GM23338 (cell line): ENCODE measurements at regions not wholly inside any gene's neighbourhood (a gene's known extent, or its start where the extent isn't known, plus 50 kb on each side); places are given as distances from the start of the nearest gene placed in this dataset.

Source experiments
- ATAC-seq: fragments of 200-7000 bp; cut with Tn5 transposase; 3 replicates; pipeline ENCODE4 v1.9.1; 2020
- DNase-seq: peaks from one replicate; pipeline ENCODE4 v3.0.0-alpha.2; 2015; ENCODE audit warnings: low spot score
- H2AFZ ChIP-seq: fragments of 200-600 bp; sonication (generic); 2 replicates; pipeline ENCODE4 v1.8.0; 2016; ENCODE audit warnings: antibody characterized with exemption, mild to moderate bottlenecking, moderate library complexity
- H3F3A ChIP-seq: fragments of 200-600 bp; sonication (generic); replicated peaks from 2 replicates; pipeline ENCODE4 v1.8.0; 2017; ENCODE audit warnings: antibody characterized with exemption, mixed run types, low read depth
- H3K27ac ChIP-seq: fragments of 200-600 bp; sonication (generic); 2 replicates; pipeline ENCODE4 v1.6.1; 2016; ENCODE audit warnings: low read depth
- H3K27me3 ChIP-seq: fragments of 200-600 bp; sonication (generic); 2 replicates; pipeline ENCODE4 v1.8.0; 2016; ENCODE audit warnings: mild to moderate bottlenecking, mixed run types, moderate library complexity; ENCODE audit not compliant: insufficient read depth
- H3K36me3 ChIP-seq: fragments of 200-600 bp; sonication (generic); 2 replicates; pipeline ENCODE4 v1.8.0; 2016; ENCODE audit warnings: mild to moderate bottlenecking; ENCODE audit not compliant: insufficient read depth
- H3K4me1 ChIP-seq: fragments of 200-600 bp; sonication (generic); 2 replicates; pipeline ENCODE4 v1.8.0; 2016; ENCODE audit warnings: mild to moderate bottlenecking, moderate library complexity; ENCODE audit not compliant: insufficient read depth
- H3K4me2 ChIP-seq: fragments of 200-600 bp; sonication (generic); 2 replicates; pipeline ENCODE4 v1.7.1; 2017; ENCODE audit warnings: mixed run types
- H3K4me3 ChIP-seq: fragments of 200-600 bp; sonication (generic); 2 replicates; pipeline ENCODE4 v1.6.1; 2016; ENCODE audit warnings: mixed run types
- H3K79me2 ChIP-seq: fragments of 200-600 bp; sonication (generic); replicated peaks from 2 replicates; pipeline ENCODE4 v1.8.0; 2017; ENCODE audit warnings: mild to moderate bottlenecking; ENCODE audit not compliant: insufficient read depth
- H3K9me2 ChIP-seq: fragments of 200-600 bp; sonication (generic); 2 replicates; pipeline ENCODE4 v1.8.0; 2017; ENCODE audit not compliant: insufficient read depth
- H4K20me1 ChIP-seq: fragments of 200-600 bp; sonication (generic); replicated peaks from 2 replicates; pipeline ENCODE4 v1.8.0; 2017; ENCODE audit warnings: mild to moderate bottlenecking; ENCODE audit not compliant: insufficient read depth
- H3K27ac Mint-ChIP-seq: 2 replicates; pipeline ENCODE4 v1.8.0; 2020; ENCODE audit warnings: inconsistent platforms, mild to moderate bottlenecking, moderate library complexity, mixed read lengths
- H3K27me3 Mint-ChIP-seq: 3 replicates; pipeline ENCODE4 v1.8.0; 2022; ENCODE audit warnings: low read depth, mild to moderate bottlenecking, moderate library complexity, mixed read lengths, inconsistent platforms; ENCODE audit not compliant: insufficient read depth, poor library complexity
- H3K36me3 Mint-ChIP-seq: 3 replicates; pipeline ENCODE4 v1.8.0; 2021; ENCODE audit warnings: low read depth, mild to moderate bottlenecking, inconsistent platforms, moderate library complexity, mixed read lengths
- H3K4me1 Mint-ChIP-seq: 3 replicates; pipeline ENCODE4 v1.8.0; 2020; ENCODE audit warnings: mild to moderate bottlenecking, inconsistent platforms, mixed read lengths
- H3K4me3 Mint-ChIP-seq: 3 replicates; pipeline ENCODE4 v1.8.0; 2021; ENCODE audit warnings: moderate library complexity, mild to moderate bottlenecking, inconsistent platforms, mixed read lengths
- H3K9me3 Mint-ChIP-seq: 3 replicates; pipeline ENCODE4 v1.8.0; 2020; ENCODE audit warnings: moderate library complexity, mild to moderate bottlenecking, inconsistent platforms, mixed read lengths
- CREB1 ChIP-seq: fragments of 250-450 bp; sonication (Bioruptor Pico); IDR thresholded peaks from 2 replicates; pipeline ENCODE4 v1.5.0; 2020; ENCODE audit warnings: low read depth, mild to moderate bottlenecking, moderate library complexity
- CTCF ChIP-seq, 2 experiments: fragments of 200-600 bp in 1 of 2; sonication (generic) in 1 of 2; conservative IDR thresholded peaks; 2 replicates each; pipeline versions ENCODE4 v1.5.1 to v1.6.1; 2016 to 2017; ENCODE audit warnings: antibody characterized with exemption in 2 of 2, low read depth in 2 of 2, mild to moderate bottlenecking in 2 of 2, moderate library complexity in 1 of 2
- ETS1 ChIP-seq: IDR thresholded peaks from 2 replicates; pipeline ENCODE4 v1.6.1; 2016; ENCODE audit warnings: antibody characterized with exemption
- EZH2 ChIP-seq: fragments of 200-600 bp; sonication (generic); IDR thresholded peaks from one replicate; pipeline ENCODE4 v1.8.0; 2017; ENCODE audit warnings: antibody characterized with exemption, mild to moderate bottlenecking, low read depth; ENCODE audit not compliant: unreplicated experiment
- JUNB ChIP-seq: IDR thresholded peaks from one replicate; pipeline ENCODE4 v1.6.1; 2016; ENCODE audit warnings: antibody characterized with exemption; ENCODE audit not compliant: unreplicated experiment
- NANOG ChIP-seq: IDR thresholded peaks from 2 replicates; pipeline ENCODE4 v1.6.1; 2016; ENCODE audit warnings: antibody characterized with exemption, borderline replicate concordance
- POLR2AphosphoS5 ChIP-seq: IDR thresholded peaks from 2 replicates; pipeline ENCODE4 v1.6.1; 2016; ENCODE audit warnings: antibody characterized with exemption, low read depth
- REST ChIP-seq: IDR thresholded peaks from one replicate; pipeline ENCODE4 v1.6.1; 2018; ENCODE audit warnings: antibody characterized with exemption; ENCODE audit not compliant: unreplicated experiment
- STAT1 ChIP-seq: IDR thresholded peaks from one replicate; pipeline ENCODE4 v1.6.1; 2016; ENCODE audit warnings: antibody characterized with exemption; ENCODE audit not compliant: unreplicated experiment
- ZNF462 ChIP-seq: fragments of 250-450 bp; sonication (Bioruptor Pico); IDR thresholded peaks from 2 replicates; pipeline ENCODE4 v1.5.0; 2020; ENCODE audit warnings: mild to moderate bottlenecking, moderate library complexity

- no peak for DNase-seq
- Mint-ChIP-seq H3K9me3 (no peaks in the 10 kb centered on the region; the same call in 2 of the 3 replicates), H3K36me3 (no peaks in the 10 kb centered on the region), H3K27ac (no peak overlapping the region), H3K4me1 (peaks cover 32% of the 10 kb centered on the region), H3K4me3 (no peak overlapping the region), H3K27me3 (no peaks in the 10 kb centered on the region)
- no peaks in the 10 kb centered on the region for H3F3A ChIP-seq
- no peak overlapping the region for H3K4me2 ChIP-seq
- no peak overlapping the region for H3K27ac ChIP-seq
- H3K9me2 ChIP-seq, result peaks cover 11% of the 10 kb centered on the region; the same call in 1 of the 2 replicates
- peaks cover 30% of the 10 kb centered on the region for H3K4me1 ChIP-seq
- H4K20me1 ChIP-seq, result no peaks in the 10 kb centered on the region
- H3K36me3 ChIP-seq, result no peaks in the 10 kb centered on the region
- ATAC-seq, result no peak
- no peaks in the 10 kb centered on the region for H3K79me2 ChIP-seq
- no peak overlapping the region for H3K4me3 ChIP-seq
- H2AFZ ChIP-seq, result no peak overlapping the region
- H3K27me3 ChIP-seq, result no peaks in the 10 kb centered on the region
- TF ChIP-seq ETS1, result no peak
- TF ChIP-seq POLR2AphosphoS5, result no peak
- TF ChIP-seq EZH2, result no peak
- TF ChIP-seq CTCF (conservative IDR thresholded peaks at IDR 0.05; ENCODE audit: low read depth in 2 of 2), result no peak
- TF ChIP-seq REST, result no peak
- no peak for TF ChIP-seq JUNB
- no peak for TF ChIP-seq NANOG
- no peak for TF ChIP-seq ZNF462 (CRISPR knock-in tag)
- no peak for TF ChIP-seq CREB1 (CRISPR knock-in tag)
- no peak for TF ChIP-seq STAT1
Observed at GRCh38 chr9:23590276-23591000, 235.6 kb downstream of the ELAVL2 start.
